HG02642 (cell line): ENCODE measurements at regions not wholly inside any gene's neighbourhood (a gene's known extent, or its start where the extent isn't known, plus 50 kb on each side); places are given as distances from the start of the nearest gene placed in this dataset.

Experiments
- ATAC-seq: cut with Tn5 transposase; IDR thresholded peaks from one replicate; pipeline ENCODE4 v1.9.1; 2021; ENCODE audit warnings: mild to moderate bottlenecking; ENCODE audit not compliant: unreplicated experiment, poor library complexity

DNA sequence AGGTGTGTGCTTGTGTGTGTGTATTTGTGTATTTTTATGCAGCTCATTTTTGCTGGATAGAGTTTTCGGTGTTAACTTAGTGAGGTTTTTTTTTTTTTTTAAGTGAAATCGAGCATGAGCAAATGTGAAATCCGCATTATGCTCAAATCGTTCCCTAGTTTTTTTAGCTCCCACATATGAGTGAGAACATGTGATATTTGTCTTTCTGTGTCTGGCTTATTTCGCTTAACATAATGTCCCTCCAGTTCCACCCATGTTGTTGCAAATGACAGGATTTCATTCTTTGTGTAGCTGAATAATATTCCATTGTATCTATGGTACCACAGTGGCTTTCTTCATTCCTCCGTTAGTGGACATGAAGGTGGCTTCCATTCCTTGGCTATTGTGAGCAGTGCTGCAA lies 1103.3 kb upstream of the EEF2KMT start:
- ATAC-seq: no peak

DNA sequence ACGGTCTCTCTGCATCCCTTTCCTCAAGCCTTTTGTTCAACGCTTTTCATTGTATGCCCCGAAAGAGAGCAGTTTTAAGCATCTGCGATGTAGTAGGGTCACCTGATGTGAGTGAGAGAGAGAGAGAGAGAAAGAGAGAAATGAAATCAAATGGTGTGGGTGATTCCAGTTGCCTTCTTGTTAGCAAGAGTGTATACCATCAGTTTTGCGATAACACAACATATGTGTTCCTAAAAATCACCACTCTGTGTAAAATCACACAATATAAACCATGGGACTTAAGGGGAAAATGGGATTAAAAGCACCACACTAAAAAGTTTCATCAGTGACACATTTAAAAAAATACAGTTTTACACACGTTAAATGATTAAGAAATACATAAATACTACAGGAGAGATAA lies 1102.7 kb upstream of the EEF2KMT start:
- no peak for ATAC-seq

DNA sequence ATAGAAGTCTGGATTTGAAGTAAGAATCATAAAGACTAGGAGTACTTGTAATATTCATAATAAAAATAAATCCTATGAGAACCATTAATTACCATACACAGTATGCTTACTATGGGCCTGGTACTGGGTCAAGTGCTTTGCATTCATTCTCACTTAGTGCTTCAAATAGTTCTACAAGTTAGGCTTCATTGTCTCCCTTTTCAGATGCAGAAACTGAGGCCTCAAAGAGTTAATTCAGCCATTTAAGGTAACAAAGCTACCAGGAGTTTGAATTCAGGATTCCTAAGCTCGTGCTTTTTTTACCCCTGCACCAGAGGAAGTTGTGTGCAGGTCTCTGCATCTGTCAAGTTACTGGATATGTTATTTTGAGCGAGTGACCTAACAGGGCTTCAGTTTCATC lies 1098.4 kb upstream of the EEF2KMT start:
- ATAC-seq: no peak

DNA sequence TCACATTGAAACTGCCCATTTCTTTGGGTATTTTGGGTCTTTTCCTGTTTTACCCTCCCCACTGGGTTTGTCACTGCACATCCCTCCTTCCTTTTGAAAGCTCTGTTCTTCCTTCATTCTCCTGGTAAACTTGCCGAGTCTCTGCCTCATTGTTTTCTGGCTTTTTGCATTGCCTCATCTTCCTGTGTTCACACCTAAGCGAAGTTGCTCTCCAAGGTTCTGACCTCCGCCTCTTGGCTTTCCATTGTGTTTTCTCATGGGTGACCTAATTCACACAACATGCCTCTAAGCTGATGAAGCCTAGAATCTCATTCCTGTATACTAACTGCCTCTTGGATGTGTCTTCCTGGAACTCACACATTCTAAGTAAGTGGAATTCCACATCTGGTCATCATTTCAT lies 1096.1 kb upstream of the EEF2KMT start:
- no peak for ATAC-seq

DNA sequence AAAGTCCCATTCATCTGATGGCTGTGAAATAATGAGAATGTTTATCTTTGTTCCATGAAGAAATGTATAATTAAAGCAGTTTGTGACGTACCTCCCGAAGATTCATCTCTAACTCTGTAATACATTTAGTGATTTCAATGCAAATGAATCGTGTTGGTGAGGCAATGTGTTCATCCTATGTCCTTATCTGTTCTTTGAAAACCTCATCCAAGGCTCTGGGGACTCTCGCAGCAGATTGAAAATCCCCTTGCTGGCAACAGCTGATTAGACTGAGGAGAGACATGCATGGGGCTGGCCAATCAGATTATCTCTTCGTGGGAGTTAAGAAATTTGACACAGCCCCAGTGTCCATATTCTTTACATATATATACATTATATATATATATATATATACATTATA lies 1095.4 kb upstream of the EEF2KMT start:
- no peak for ATAC-seq

DNA sequence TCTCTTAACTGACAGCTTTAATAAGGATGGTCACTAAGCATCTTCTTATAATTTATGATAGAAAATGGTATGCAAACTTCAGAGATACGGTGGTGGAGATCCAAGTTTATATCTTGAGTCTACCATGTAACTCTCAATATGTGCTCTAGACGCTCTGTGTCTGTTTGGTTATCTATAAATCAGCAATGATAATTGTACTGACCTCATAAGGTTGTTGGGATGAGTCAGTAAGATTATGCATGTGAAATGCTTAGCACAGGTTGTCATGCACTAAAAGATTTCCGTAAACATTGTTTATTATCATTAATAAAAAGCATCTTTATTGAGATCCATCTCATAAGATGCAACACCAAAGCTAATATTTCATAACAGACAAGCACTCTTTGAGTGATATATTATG lies 1094.9 kb upstream of the EEF2KMT start:
- no peak for ATAC-seq

DNA sequence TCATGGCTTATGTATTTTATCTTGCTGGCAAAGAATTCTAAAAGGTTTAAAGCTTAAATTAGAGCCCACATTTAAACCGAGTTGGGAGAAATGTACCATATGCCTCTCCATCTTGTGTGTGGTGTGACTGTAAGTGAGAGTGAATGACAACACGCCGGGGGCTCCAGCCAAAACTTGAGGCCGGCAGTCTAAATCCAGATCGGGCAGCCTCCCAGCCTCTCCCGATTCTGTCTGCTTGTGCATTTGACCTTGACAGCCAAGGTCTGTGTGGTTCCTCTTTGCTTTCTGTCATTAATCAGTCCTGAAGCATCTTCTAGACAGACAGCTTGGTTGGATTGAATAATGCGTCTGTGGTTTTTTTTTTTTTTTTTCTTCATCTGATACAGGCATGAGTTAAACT lies 1093.2 kb upstream of the EEF2KMT start:
- ATAC-seq: no peak

DNA sequence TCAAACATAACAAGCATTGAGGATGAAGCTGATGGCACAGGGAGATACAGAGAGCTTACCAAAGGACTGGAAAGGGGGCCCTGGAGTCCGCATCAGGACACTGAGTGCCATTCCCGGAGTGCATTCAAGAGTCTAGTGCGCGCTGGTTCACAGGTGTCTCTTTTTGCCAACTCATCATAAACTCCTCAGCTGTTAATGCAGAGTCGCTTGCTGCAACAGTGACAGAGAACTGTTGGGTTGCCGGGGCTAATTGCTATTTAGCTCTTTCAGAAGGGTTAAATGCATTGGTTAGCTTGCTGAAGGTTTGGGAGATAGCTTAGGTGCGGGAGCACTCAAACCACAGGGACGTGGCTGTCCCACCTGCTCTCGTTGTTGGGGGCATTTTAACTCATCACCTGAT lies 1091.6 kb upstream of the EEF2KMT start:
- ATAC-seq: no peak

DNA sequence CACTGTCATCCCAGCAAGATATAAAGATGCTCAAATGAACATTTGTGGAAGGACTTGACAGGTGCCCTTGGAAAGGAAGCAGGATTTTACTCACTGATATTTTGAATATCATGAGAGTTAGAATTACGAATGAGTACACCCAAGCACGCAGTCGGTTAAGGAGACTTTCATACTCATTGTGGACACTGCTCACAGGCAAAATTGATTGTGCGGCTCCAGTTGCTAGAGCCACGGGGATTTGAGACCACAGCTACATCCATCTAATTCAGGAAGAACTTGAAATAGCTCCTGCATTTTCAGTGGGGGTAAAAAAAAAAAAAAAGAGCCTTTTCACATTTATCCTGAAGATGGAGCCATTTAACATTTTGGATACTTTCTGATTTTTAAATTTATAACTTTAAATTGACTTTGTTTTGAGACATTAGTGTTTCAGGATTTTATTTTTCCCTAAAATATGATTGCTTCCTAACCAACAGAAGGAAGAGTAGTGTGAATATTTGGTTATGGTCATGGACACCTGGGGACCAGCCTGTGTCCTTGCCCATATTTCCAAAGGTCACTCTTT lies 1080.1 kb upstream of the EEF2KMT start:
- ATAC-seq: no peak

DNA sequence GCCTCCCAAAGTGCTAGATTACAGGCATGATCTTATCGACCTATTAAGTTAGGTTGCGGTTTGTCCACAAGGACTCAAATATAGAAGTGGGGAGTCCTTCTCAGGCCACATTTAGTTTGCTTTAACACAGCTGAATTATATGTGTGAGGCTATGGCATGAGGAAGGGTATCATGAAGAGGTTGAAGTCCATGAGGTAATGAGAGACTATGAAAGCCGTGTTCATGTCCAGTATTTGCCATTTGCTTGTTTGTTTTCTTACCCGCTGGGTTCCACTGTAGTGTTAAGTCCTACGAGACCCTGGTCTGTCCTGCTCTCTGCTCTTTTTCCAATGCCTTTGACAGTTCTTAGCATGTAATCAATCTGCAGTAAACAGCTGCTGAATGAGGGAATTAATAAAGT lies 1072.4 kb upstream of the EEF2KMT start:
- ATAC-seq: no peak

DNA sequence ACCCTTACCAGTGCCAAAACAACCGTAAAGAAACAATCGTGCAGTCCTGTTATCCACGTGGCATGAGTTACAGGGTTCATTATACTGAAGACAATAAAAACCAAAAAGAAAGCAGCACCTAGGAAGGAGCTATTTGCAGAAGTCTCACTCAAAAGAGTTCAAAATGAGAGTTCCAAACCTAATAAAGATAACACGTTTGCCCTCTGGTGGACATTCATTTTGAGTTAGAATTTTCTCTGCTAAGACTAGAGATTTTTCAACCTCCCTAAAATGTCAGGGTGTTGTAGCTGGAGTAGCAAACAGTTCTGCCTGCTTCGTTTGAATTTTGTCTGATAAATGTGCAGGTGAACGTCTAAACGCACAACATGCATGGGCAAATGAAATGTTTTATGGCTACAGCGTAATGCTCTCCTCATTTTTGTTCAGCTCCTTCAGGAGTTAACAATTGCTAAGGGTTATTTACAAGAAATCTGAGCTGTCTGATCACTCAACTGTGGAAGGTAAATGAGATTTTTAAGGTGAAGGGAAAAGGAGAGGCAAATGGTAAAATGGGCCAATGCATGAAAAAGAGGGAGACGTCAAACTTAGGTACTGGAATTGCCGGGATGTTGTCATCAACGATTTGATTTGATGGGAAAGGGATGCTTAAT lies 1067.9 kb upstream of the EEF2KMT start:
- no peak for ATAC-seq

DNA sequence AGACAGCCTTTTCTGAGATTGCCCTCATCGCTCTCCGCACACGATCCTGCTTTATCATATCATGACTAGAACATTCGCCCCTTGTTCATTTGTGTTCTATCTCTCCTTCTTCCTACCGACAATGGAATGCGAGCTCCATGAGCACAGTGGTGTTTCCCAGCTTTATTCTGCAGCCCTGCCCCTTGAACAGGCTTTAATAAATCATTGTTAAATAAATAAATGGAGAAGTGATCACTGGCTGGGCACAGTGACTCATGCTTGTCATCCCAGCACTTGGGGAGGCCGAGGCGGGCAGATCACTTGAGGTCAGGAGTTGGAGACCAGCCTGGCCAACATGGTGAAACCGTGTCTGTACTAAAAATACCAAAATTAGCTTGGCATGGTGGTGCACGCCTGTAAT lies 1063.3 kb upstream of the EEF2KMT start:
- no peak for ATAC-seq

DNA sequence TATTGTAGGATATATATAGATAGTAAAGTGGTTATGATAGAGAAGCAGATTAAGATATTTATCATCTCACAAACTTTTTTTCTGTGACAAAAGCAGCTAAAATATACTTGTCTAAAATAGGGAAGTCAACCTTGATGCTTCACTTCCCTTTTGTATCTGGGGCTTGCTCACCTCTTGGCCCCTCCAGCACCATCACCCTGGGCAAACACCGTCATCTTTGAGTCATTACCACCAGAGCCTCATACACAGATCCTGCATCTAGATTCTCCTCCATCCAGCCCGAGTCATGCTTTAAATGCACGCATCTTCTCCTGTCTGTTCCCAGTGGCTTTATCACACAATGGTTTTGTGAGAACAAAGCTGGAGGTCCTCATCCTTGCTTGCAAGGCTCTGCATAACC lies 1062.7 kb upstream of the EEF2KMT start:
- no peak for ATAC-seq

DNA sequence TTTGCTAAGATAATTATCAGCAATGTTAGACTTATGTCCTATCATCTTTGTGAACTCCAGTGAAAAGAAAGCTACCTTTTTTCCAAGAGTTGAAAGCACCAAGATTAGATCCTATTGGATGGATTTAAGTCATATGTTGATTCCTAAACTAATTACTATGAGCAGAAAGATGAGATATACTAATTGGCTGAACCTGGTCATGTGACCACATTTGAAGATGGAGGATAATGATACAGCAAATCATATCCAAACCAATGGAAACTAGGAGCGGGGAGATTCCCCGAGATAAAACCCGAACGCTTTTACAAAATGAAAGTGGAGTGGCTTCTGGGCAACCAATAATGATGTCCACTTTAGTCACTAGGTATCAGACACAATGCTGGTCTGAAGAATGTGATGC lies 1060.2 kb upstream of the EEF2KMT start:
- no peak for ATAC-seq

DNA sequence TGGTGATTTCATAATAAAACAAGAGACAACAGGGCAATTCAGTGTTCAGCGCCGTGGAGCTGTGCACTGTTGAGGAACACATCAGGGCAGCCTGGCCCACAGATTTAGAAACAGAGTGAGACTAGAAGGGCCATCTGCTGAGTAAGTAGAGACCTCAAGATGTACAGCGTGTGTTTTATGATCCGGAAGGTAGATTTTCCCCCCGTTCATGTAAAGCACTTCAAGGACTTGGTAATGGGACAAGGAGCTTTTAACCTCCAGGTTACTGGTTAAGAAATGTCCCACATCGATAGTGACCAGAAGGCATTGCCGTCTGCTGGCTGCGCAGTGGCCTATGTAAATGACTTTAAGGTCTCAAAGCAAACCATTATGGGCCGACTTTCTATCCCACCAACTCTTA lies 1057.7 kb upstream of the EEF2KMT start:
- ATAC-seq: no peak

DNA sequence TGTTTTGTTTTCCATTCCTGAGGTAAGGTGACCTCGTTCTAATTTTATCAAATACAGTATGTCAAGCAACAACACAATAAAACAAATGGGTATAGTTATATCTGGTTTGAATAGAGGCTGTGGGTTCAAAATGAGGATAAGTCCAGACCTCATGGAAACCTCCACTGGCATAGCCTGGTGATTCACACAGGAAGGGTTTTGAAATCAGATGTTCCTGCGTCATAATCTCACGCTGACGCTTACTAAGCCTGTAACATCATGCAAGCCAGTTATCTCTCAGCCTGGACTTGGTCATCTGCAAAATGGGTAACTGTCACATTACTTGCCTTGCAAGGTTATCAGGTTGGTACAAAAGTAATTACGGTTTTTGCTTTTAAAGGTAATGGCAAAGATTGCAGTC lies 1056.3 kb upstream of the EEF2KMT start:
- no peak for ATAC-seq

DNA sequence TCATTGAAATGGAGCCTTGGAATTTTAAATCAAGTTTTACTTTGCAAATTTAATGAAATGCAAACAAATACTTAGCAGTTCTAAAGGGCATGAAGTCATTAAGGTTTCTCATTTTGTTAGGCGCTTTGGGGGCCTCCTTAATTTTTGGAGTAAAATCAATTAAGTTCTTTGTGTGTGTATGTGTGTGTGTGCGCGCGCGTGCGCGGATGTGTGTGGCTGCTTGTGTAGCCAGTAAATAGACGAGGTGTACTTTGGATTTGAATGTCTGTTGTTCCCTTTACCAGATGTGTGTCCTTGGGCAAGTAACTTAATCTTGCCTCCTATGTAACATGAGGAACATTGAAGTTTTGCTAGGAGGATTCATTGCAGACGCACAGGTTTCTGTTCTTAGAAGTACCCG lies 1051.4 kb upstream of the EEF2KMT start:
- no peak for ATAC-seq

DNA sequence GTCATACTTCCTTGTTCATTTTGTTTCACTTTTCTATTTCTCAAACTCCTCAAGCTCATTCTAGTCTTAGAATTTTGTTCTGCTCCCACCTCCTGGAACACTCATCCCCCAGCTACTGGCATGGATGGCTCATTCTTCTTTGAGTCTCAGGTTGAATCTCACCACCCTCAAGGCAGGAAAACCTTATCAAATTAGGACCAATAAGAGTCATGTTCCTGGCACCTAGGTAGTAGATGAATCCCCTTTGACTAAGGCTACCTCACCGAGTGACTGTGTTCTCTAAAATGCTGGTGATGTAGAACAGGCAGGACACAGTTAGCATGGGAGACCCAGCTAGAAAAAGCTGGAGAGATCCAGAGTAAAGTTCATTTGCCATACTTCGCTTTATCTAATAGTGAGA lies 1050.8 kb upstream of the EEF2KMT start:
- no peak for ATAC-seq

DNA sequence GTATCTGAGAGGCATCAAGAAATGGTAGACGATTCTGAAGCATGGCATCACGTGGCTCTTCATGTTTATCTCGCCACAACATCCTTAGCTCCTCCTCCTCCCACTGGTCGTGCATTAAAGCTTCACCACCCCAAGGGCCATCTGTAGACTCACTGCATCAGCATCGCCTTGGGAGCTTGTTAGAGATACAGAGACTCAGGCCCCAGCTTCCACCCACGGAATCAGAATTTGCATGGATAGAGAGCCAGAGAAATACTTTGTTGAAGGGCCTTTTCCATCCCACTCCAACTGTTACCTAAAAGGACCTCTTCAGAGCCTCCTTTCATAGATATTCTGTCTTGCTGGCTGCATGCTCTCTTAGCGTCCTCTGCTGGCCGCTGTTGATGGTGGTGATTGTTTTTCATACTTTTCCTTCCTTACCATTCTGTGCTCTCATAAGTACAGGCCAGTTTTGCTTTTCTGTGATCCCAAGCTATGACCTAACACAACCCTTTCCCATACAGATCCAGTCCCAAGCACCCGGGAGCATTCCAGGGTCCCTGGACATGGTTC lies 1049.4 kb upstream of the EEF2KMT start:
- ATAC-seq: no peak

DNA sequence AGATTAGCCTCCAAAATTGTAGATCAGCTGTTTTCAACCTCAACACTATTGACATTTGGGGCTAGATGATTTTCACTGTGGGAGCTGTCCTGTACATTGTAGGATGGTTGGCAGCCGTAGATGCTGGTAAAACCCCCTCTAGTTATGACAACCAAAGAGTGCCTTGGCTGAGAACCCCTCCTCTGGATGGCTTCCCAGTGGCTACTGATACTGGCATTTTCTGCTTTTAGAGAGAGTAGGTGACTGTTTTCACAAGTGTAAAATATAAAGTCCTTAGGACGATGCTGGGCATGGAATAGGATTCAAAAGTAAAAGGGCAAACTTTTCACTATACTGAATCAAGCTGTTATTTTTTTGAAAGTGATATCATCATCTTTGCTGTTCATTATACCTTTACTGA lies 1048.8 kb upstream of the EEF2KMT start:
- no peak for ATAC-seq

DNA sequence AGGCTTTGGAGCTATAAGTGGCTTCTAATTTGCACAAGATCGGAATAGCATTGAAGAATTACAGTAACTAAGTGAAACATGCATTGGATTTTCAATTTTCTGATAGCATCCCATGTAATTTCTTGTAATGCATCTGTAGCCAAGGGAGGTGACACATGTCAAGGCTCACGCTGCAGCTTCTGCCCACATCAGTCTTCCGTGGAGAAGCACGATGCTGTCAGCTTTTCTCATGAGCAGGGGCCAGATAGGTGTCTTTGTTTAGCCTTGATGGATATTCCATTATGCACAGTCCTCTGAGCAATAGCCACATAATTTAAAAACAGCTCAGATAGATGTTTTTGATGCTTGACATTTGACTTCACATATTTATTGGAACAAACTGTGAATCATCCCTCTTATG lies 1046.9 kb upstream of the EEF2KMT start:
- ATAC-seq: no peak

DNA sequence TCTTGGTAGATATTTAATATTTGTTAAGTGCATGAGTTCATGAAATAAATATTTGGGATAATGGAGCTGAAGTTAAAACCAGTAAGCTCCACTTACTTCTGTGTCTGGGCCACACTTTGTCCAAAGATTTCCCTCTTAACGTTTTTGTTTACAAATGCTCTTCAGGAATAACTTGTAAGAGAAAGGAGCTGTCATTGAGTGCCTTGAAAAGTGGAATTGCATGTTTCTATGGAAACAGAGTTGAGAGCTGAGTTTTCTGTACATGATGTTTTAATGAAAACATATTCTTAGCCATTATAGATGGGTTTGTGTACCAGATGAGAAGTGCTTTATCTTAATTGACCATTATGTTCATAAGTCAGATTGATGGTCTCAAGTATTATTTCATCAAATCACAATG lies 1045.4 kb upstream of the EEF2KMT start:
- ATAC-seq: no peak
